ENCODE measurements at regions not wholly inside any gene's neighbourhood (a gene's known extent, or its start where the extent isn't known, plus 50 kb on each side); places are given as distances from the start of the nearest gene placed in this dataset.

- peaks cover 11% of the 10 kb centered on the region for H3K4me1 Mint-ChIP-seq (ENCODE audit: unreplicated experiment)
- H3K27me3 Mint-ChIP-seq (ENCODE audit: unreplicated experiment) = peaks cover 26% of the 10 kb centered on the region
- DNase-seq (ENCODE audit: extremely low spot score, unreplicated experiment) = no peak
- peak overlapping the region; percentile 88 for H3K4me3 Mint-ChIP-seq (ENCODE audit: unreplicated experiment)
- no peaks in the 10 kb centered on the region for H3K36me3 Mint-ChIP-seq (ENCODE audit: unreplicated experiment)
- TF ChIP-seq CTCF (IDR thresholded peaks at IDR 0.05) = no peak
- no peaks in the 10 kb centered on the region for H3K9me3 Mint-ChIP-seq (ENCODE audit: unreplicated experiment)
- H3K27ac Mint-ChIP-seq (ENCODE audit: unreplicated experiment) = no peak overlapping the region
Measured at GRCh38 chr11:116192509-116193210, 580.1 kb downstream of the BUD13 start.

GRCh38 chr11:116190861-116191260, 581.9 kb downstream of the BUD13 start:
- TF ChIP-seq CTCF (IDR thresholded peaks at IDR 0.05) = no peak
- H3K9me3 Mint-ChIP-seq (ENCODE audit: unreplicated experiment) = no peaks in the 10 kb centered on the region
- H3K27ac Mint-ChIP-seq (ENCODE audit: unreplicated experiment) = no peak overlapping the region
- peaks cover 11% of the 10 kb centered on the region for H3K4me1 Mint-ChIP-seq (ENCODE audit: unreplicated experiment)
- no peak for DNase-seq (ENCODE audit: extremely low spot score, unreplicated experiment)
- H3K27me3 Mint-ChIP-seq (ENCODE audit: unreplicated experiment) = peaks cover 13% of the 10 kb centered on the region
- H3K4me3 Mint-ChIP-seq (ENCODE audit: unreplicated experiment) = no peak overlapping the region
- H3K36me3 Mint-ChIP-seq (ENCODE audit: unreplicated experiment) = no peaks in the 10 kb centered on the region

GRCh38 chr11:116189408-116190170, 583.2 kb downstream of the BUD13 start:
- peaks cover 11% of the 10 kb centered on the region for H3K27me3 Mint-ChIP-seq (ENCODE audit: unreplicated experiment)
- H3K27ac Mint-ChIP-seq (ENCODE audit: unreplicated experiment) = no peak overlapping the region
- H3K9me3 Mint-ChIP-seq (ENCODE audit: unreplicated experiment) = no peaks in the 10 kb centered on the region
- H3K36me3 Mint-ChIP-seq (ENCODE audit: unreplicated experiment) = no peaks in the 10 kb centered on the region
- DNase-seq (ENCODE audit: extremely low spot score, unreplicated experiment) = no peak
- H3K4me1 Mint-ChIP-seq (ENCODE audit: unreplicated experiment) = peaks cover 11% of the 10 kb centered on the region
- TF ChIP-seq CTCF (IDR thresholded peaks at IDR 0.05) = no peak
- no peak overlapping the region for H3K4me3 Mint-ChIP-seq (ENCODE audit: unreplicated experiment)

GRCh38 chr11:116188350-116188749, 584.4 kb downstream of the BUD13 start:
- Mint-ChIP-seq H3K9me3 (ENCODE audit: unreplicated experiment) (no peaks in the 10 kb centered on the region), H3K27me3 (ENCODE audit: unreplicated experiment) (peaks cover 11% of the 10 kb centered on the region), H3K4me1 (ENCODE audit: unreplicated experiment) (peaks cover 5% of the 10 kb centered on the region), H3K4me3 (ENCODE audit: unreplicated experiment) (no peak overlapping the region), H3K27ac (ENCODE audit: unreplicated experiment) (no peak overlapping the region), H3K36me3 (ENCODE audit: unreplicated experiment) (no peaks in the 10 kb centered on the region)
- DNase-seq (ENCODE audit: extremely low spot score, unreplicated experiment) = no peak
- no peak for TF ChIP-seq CTCF (IDR thresholded peaks at IDR 0.05)

GRCh38 chr11:116187026-116187425, 585.8 kb downstream of the BUD13 start:
- no peak overlapping the region for H3K4me3 Mint-ChIP-seq (ENCODE audit: unreplicated experiment)
- no peaks in the 10 kb centered on the region for H3K36me3 Mint-ChIP-seq (ENCODE audit: unreplicated experiment)
- TF ChIP-seq CTCF (IDR thresholded peaks at IDR 0.05) = no peak
- H3K27ac Mint-ChIP-seq (ENCODE audit: unreplicated experiment) = no peak overlapping the region
- no peaks in the 10 kb centered on the region for H3K9me3 Mint-ChIP-seq (ENCODE audit: unreplicated experiment)
- no peak for DNase-seq (ENCODE audit: extremely low spot score, unreplicated experiment)
- no peaks in the 10 kb centered on the region for H3K4me1 Mint-ChIP-seq (ENCODE audit: unreplicated experiment)
- H3K27me3 Mint-ChIP-seq (ENCODE audit: unreplicated experiment) = peaks cover 11% of the 10 kb centered on the region
